SK-N-SH treated with all-trans-retinoic acid at 6 μM for 48 hours (cell line): ENCODE measurements at regions not wholly inside any gene's neighbourhood (a gene's known extent, or its start where the extent isn't known, plus 50 kb on each side); places are given as distances from the start of the nearest gene placed in this dataset.

ENCODE experiments used
- CREB5 ChIP-seq: fragments of 250-450 bp; sonication (Bioruptor Pico); IDR thresholded peaks from 2 replicates; pipeline ENCODE4 v1.5.1; 2020; ENCODE audit warnings: low read depth, mild to moderate bottlenecking, moderate library complexity
- PATZ1 ChIP-seq: fragments of 250-450 bp; sonication (Bioruptor Pico); IDR thresholded peaks from 2 replicates; pipeline ENCODE4 v1.8.0; 2020; ENCODE audit warnings: mild to moderate bottlenecking, moderate library complexity, borderline replicate concordance
- SNAI2 ChIP-seq: fragments of 250-450 bp; sonication (Bioruptor Pico); IDR thresholded peaks from 2 replicates; pipeline ENCODE4 v1.5.0; 2020; ENCODE audit warnings: mild to moderate bottlenecking, moderate library complexity
- ZFP30 ChIP-seq: fragments of 450-650 bp; formaldehyde crosslinking; IDR thresholded peaks from 2 replicates; pipeline ENCODE4 v1.5.0; 2022; ENCODE audit warnings: mild to moderate bottlenecking, moderate library complexity

- TF ChIP-seq ZFP30 (CRISPR knock-in tag) (no peak), CREB5 (CRISPR knock-in tag) (no peak), SNAI2 (CRISPR knock-in tag) (no peak), PATZ1 (CRISPR knock-in tag) (no peak)
Observed at GRCh38 chr16:63806794-63807506, 1314.9 kb downstream of the CDH11 start.
